CD4-positive, alpha-beta T cell treated with Interleukin-6 at 100 ng/mL for 8 hours (primary cell): ENCODE measurements at regions not wholly inside any gene's neighbourhood (a gene's known extent, or its start where the extent isn't known, plus 50 kb on each side); places are given as distances from the start of the nearest gene placed in this dataset.
"Not testable (repeated sequence)": the region's sequence is repeated elsewhere in the genome, so short reads cannot be mapped to it uniquely, and the experiment has no call there.

Source experiments
- DNase-seq: peaks from one replicate; pipeline ENCODE4 v3.0.0-alpha.2; 2020; ENCODE audit warnings: mixed read lengths, low spot score

GRCh38 chr7:68843985-68844384 is 754.3 kb upstream of the AUTS2 start:
- not testable (repeated sequence) for DNase-seq

GRCh38 chr7:68846811-68847325 is 751.4 kb upstream of the AUTS2 start:
- no peak for DNase-seq

GRCh38 chr7:68853254-68853653 is 745.0 kb upstream of the AUTS2 start:
- DNase-seq: no peak

DNA sequence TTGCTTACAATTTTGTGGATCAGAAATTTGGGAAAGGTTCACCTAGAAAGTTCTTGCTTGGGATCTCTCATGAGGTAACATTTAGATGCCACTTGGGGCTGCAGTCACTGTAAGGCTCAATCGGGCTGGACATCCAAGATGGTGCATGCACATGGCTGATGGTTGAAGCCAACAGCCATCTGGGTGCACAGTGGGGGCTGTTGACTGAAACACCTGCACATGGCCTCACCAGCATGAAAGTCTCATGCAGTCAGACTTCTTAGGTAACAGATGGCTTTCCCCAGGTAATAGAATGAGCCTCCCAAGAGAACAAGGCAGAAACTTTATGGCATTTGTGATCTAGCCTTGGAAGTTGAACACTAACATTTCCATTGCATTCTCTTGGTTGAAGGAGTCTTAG is 740.7 kb upstream of the AUTS2 start:
- DNase-seq: no peak

GRCh38 chr7:68858497-68858896 is 739.8 kb upstream of the AUTS2 start:
- no peak for DNase-seq

- DNase-seq: no peak
Measured at GRCh38 chr7:68861171-68861570, 737.1 kb upstream of the AUTS2 start.

GRCh38 chr7:68862261-68862660 is 736.0 kb upstream of the AUTS2 start:
- DNase-seq: no peak

DNA sequence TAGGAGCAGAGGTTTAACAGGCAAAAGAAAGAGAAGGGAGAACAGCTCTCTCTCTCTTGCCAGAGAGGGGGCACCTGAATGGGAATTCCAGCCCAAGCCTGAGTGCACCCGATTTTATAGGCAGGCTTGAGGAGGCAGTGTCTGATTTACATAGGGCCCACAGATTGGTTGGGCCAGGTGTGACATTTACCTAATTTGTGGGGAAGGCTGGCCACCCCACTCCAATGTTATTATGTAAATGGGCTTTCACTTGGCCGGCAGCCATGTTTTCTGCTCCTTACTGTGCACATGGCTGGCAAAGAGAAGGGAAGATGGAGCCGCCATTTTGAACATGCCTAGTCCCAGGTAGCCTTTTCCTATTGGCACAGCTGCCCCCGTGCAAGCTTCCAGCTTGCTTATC is 735.5 kb upstream of the AUTS2 start:
- no peak for DNase-seq

- no peak for DNase-seq
Measured at GRCh38 chr7:68865351-68866199, 732.7 kb upstream of the AUTS2 start.

GRCh38 chr7:68866200-68866570 is 732.1 kb upstream of the AUTS2 start:
- no peak for DNase-seq

DNA sequence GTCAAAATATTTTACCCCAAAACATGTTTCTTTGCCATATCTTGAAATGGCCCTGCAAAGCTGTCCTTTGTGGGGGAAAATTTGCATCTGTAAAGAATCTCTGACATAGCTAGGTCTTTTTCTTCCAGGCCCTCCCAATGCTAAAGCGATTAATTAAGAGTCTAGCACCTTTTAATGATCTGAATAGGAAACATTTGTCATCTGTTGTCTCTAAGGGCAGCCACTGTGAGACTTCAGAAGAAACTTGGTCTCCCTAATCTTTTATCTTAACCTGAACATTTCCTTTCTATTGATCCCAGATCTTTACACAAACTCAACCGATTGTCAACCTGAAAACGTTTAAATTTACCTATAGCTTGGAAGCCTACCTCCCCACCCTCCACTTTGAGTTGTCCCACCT is 731.6 kb upstream of the AUTS2 start:
- DNase-seq: not testable (repeated sequence)

DNA sequence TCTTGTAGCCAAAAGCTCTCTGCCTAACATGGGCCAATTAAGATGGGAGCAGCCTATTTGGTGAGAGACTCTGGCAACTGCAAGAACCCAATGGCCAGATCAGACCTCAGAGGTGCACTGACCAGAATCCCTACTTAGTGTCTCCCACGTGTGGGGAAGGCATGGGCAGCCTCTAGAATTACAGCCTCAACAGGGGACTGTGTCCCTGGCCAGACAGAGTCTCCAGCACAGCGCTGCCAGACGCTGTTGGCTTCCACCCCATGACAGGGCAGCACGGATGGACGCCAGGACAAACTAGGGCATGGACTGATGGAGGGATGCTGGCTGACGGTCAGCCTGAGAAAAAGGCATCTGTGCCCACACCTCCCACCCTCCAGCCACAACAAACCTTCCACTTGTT is 729.3 kb upstream of the AUTS2 start:
- DNase-seq: no peak

GRCh38 chr7:68873616-68874015 is 724.7 kb upstream of the AUTS2 start:
- DNase-seq: no peak

DNA sequence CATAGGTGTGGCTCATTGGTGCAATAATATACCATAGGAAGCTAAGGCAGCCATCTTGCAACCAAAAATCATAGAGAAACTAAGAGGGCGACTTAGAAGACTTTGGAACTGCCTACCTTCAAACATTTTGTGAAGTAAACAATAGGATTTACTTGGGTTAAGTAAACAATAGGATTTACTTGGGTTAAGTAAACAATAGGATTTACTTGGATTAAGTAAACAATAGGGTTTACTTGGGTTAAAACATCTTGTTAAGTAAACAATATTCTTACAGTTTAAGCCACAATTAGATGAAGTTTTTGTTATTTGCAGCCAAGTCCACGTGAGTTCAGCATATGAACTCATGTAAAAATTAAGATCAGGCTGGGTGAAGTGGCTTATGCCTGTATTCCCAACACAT is 722.4 kb upstream of the AUTS2 start:
- no peak for DNase-seq

DNA sequence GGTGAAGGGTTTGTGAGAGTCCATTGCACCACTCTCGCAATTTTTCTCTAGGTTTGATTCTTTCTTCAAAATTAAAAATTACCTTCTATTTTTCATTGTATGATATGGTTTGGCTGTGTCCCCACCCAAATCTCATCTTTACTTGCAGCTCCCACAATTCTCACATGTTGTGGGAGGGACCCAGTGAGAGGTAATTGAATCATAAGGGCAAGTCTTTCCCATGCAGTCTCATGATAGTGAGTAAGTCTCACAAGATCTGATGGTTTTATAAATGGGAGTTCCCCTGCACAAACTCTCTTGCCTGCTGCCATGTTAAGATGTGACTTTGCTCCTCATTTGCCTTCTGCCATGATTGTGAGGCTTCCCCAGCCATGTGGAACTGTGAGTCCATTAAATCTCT is 711.2 kb upstream of the AUTS2 start:
- DNase-seq: not testable (repeated sequence)

GRCh38 chr7:68888971-68889385 is 709.3 kb upstream of the AUTS2 start:
- DNase-seq: no peak

DNA sequence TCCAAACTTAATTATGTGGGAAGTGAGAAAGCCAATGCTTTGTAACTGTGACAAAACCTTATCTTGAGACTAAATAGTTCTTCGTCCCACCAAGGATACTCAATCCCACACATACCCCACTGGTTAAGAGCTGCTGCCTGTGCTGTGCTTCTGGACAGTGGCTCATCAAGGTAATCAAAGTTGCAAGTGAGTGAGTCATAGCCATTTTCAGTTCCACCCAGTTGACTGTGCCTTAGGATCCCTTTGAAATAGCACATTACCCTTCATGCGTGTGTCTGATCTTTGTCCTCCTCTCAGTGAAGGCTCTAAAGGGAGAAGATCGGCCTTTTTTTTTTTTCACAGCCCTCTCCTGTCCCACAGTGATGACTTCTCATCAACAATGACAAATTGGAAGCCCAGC is 706.0 kb upstream of the AUTS2 start:
- no peak for DNase-seq

- DNase-seq: no peak
Measured at GRCh38 chr7:68893411-68893810, 704.9 kb upstream of the AUTS2 start.

GRCh38 chr7:68899156-68899555 is 699.1 kb upstream of the AUTS2 start:
- DNase-seq: not testable (repeated sequence)

DNA sequence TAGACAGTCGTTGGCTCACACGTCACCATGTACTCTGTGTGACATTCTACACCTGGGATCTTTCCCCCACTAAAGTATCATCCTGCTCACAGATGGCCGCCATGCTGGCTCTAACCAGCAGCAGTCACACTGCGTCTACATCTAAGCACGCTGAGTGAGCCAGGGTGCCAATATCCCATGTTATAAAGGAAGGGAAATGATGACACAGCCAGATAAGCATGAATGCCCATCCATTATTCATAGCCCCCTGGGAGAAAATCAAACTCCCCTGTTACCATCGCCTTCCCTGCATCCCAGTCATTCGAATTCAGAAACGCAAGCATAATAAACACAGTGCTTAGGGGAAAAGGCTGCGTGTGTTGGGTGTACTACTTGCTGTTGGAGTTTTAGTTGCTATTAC is 698.2 kb upstream of the AUTS2 start:
- DNase-seq: no peak

GRCh38 chr7:68904630-68905029 is 693.6 kb upstream of the AUTS2 start:
- DNase-seq: no peak

GRCh38 chr7:68911754-68912153 is 686.5 kb upstream of the AUTS2 start:
- no peak for DNase-seq

DNA sequence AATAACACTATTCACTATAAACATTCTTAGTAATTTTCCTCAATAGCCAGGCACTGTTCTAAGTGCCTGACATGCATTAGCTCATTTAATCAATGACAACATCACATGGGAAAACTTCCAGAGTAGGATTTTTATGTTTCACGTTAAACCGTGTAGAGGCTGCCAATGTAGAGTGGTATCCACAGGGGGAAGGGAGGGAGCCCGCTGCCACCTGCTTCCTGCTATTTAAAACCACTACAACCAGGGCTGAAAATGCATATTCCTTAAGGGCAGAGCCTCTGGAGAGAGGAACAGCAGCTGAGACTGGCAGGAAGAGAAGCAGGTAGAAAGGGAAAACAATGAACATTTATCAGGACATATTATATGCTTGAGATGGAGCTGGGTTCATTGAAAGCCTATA is 684.3 kb upstream of the AUTS2 start:
- DNase-seq: no peak

GRCh38 chr7:68917041-68917651 is 681.1 kb upstream of the AUTS2 start:
- DNase-seq: no peak
